HG03460 (cell line): ENCODE measurements at regions not wholly inside any gene's neighbourhood (a gene's known extent, or its start where the extent isn't known, plus 50 kb on each side); places are given as distances from the start of the nearest gene placed in this dataset.
"Not testable (repeated sequence)": the region's sequence is repeated elsewhere in the genome, so short reads cannot be mapped to it uniquely, and the experiment has no call there.

Experiments used
- ATAC-seq: cut with Tn5 transposase; IDR thresholded peaks from one replicate; pipeline ENCODE4 v1.9.1; 2021; ENCODE audit not compliant: unreplicated experiment

DNA sequence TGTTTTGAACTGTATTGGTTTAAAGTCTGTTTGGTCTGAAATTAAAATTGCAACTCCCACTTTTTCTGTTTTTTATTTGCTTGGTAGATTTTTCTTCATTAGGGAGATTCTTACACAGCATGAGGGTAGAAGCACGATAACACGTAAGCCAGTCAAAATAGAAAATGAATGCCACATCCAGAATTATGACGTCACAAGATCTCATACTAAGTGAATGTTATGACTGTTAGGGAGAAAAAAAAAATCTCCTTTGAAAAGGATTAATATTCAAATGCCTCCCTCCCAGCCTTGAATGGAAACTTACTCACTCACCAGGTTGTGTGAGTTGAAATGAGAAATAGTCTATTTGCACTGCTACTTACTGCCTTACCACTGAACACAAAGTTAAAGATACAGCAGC lies 670.8 kb downstream of the TFAP2A start:
- ATAC-seq = no peak

DNA sequence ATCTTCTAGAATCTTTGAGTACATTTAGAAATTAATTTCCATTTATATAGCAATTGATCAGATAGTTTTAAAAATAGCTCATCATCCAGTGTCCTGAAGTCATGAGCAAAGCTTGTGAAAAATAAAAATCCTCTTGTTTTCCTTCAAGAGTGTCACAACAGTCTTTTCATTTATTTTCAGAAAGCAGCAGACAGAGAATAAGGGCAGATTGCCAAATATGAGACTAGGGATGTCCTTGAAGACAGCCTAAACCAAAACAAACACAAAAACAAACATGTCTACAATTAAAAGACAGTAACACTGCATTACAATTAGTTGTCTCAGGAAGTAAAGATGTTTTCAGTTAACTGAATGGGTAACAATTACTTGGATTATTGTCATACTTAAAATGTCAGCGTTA lies 682.8 kb downstream of the TFAP2A start:
- no peak for ATAC-seq

DNA sequence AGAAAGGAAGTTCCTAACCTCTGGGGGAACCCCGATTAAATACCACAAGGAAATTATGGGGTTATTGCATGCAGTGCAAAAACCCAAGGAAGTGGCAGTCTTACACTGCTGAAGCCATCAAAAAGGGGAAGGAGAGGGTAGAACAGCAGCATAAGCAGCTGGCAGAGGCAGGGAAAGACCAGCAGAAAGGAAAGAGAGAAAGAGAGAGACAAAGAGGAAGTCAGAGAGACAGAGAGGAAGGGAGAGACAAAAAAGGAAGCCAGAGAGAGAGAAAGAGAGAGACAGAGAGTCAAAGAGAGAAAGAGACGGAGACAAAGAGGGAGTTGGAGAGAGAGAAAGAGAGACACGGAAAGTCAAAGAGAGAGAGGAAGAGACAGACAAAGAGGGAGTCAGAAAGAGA lies 689.1 kb downstream of the TFAP2A start:
- ATAC-seq = not testable (repeated sequence)

DNA sequence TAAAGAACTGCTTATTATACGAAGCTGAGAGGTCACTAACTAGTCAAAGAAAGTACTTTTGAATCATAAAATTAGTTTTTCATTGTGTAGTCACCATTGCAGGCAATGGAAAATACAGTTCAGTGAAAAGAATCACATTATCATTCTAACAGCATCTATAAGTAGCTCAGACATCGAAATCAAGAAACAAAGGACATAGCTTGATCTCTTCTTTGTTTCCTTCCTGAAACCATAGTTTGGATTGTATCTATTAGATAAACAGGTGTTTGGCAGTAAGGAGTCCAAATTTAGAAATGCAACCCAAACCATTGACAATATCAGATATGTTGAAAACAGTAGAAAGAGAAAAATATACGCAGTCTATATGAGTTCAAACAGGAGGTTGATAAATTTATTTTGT lies 697.3 kb downstream of the TFAP2A start:
- ATAC-seq = no peak

DNA sequence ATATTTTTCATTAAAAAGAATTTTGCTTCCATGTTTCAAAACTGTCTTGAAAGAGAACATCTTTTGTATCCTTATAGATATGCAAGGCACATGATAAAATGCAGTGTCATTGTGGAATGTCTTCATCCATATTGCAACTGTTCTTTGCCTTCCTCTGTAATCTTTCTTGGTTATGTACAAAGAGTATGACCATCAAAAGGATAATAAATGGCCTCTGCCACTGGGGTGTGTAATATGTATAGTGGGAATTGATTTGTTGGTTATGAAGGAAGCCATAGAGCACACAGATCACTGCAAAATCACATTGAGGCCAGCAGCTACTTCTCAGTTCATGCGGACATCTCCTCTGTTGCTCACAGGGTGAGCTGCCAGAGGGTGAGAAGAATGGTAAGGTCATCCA lies 703.5 kb downstream of the TFAP2A start:
- ATAC-seq = no peak

DNA sequence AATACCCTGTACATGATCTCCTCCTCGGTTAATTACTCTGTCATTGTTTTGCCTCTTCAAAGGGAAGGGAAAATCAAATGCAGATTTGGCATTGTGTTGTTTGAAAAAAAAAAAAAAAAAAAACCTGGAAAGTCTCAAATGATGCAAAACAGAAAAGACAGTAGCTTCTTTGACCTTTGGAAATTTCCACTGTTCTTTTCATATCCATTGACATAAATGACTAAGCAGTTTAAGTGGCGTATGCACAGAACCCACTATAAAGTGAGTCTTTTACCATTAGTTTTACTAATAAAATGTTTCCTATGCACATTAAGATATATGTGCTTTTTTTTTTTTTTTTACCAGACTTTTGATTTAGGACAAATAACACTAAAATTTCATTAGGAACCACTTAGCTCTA lies 704.3 kb downstream of the TFAP2A start:
- ATAC-seq = no peak

DNA sequence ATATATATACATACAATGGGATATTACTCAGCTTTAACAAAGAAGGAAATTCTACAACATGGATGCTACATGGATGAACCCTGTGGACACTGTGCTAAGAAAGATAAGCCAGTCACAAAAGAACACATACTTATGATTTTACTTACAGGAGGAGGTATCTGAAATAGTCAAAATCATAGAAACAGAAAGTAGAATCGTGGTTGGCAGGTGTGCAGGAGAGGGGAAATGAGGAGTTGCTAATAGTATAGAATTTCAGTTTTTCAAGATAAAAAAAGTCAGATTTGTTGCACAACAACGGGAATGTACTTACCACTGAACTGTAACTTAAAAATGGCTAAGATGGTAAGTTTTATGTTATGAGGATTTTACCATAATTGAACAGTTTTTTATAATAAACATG lies 706.3 kb downstream of the TFAP2A start:
- no peak for ATAC-seq

DNA sequence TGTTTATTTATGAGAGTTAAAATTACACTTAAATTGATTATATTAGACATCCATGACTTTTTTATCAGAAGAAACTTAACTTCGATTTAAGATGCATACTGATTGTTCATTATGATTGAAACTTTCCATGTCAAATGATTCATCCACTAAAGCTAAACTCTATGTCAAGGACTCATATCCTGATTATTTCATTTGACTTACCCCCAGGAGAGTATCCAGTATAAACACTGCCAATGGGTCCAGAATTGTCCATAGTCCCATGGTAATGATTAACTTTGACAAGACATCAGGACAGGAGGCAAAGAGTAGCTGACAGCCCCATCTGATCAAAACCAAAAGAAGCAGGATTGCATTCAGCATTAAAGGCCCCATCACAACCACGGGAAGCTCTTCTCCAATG lies 709.9 kb downstream of the TFAP2A start:
- ATAC-seq = no peak

DNA sequence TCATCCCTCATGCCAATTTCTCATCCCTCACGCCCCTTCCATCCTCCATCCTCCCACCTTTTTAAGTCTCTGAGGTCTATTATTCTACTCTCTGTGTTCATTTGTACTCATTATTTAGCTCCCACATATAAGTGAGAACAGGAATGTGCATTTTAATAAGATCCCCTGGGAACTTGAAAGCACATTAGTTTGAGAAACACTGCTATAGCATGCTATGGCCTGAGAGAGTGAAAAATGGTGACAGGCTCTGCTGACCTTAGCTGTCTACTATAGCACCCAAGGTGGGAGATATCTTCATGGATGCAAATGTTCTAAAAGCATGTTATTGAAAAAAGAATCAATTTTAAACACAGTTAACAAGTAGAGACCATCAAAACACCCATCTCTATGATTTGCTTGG lies 712.0 kb downstream of the TFAP2A start:
- ATAC-seq = no peak

DNA sequence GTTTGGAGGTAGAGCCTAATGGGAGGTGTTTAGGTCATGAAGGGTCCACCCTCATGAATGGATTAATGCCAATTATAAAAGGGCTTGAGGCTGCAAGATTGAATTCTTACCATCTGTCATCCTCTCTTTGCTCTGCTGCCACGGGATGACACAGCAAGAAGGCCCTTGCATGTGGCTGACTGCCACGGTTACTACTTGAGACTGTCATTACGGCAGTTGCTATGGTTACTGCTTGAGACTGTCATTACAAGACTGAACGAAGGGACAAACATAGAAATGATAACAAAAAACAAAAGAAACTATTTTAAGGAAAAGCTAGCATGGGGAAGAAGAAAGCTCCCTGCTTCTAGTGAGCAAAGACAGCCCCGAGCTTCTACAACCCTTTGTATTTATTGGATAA lies 715.0 kb downstream of the TFAP2A start:
- ATAC-seq = no peak

DNA sequence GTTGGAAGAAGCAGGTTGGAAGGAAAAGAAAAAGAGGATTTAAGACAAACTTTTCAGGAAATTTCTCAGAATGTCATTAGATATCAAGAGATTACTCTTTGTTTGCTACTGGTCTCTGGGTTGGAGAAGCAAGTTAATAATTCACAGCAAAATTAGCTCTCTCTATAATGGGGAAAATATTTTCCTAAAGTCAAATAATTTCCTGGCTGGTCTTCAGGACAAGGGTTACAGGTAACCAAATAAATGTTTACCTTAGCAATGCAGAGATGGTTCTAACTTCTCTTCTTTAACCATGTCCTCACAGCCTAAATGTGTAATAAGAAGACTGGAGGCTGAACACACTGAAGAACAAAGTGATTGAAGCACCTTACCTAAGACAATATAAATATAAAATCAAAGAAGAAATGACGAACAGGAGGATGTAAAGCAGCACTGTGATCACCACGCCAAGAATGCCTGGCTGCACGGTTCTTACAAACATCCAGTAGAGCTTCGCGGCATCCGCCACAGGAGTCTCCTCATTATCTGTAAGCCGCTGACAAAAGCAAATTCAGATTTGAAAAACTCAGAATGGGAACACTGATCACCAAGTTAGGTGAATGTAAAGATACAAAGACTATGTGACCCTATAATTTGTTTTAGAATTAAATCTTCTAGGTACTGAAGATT lies 717.5 kb downstream of the TFAP2A start:
- no peak for ATAC-seq

DNA sequence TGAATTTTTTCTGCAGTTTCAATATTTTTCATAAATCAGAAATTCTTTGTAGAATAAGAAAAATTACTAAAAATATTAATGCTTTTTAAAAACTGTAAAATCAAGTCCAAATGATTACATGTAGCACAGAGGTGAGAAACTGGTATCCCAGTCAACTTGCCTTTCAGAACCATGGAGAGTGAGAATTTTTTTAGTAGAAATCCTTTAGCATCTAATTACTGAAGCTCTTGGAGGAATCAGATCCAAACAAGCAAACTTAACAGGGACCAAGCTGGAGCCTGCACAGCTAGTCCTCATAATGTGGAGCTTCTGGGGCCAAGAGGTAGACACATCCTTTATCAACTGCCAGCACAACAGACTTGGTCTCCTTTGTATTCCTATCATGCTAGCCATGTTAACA lies 724.5 kb downstream of the TFAP2A start:
- no peak for ATAC-seq

DNA sequence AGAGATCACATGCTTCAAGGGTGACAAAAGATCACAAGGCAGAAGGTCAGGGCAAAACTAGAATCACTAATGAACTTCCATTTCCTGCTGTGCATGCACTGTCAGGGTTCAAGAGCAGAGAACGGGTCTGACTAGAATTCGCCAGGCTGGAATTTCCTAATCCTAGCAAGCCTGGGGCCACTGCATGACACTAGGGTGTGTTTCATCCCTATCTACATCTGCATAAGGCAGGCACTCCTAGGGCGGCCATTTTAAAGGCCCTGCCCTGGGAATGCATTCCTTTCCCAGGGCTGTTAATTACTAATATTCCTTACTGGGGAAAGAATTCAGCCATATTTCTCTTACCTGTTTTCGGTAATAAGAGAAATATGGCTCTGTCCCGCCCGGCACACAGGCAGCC lies 734.1 kb downstream of the TFAP2A start:
- ATAC-seq = not testable (repeated sequence)

DNA sequence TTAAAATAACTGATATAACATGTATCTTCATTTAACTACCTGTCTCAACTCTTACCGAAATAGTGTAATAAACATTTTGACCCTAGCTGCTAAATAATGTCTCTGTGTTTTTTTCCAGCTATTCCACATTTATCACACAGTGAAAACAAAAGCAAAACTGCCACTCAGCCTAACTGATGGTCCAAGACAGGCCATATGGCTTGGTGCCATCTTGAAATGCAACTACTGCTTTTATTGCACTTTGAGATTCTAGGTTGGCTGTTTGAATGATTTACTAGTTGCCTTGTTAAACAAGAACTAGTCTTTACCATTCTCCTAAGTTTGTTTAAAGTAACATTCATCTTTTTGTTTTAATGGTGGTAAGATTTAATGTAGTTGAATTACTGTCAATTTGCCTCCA lies 739.8 kb downstream of the TFAP2A start:
- no peak for ATAC-seq

DNA sequence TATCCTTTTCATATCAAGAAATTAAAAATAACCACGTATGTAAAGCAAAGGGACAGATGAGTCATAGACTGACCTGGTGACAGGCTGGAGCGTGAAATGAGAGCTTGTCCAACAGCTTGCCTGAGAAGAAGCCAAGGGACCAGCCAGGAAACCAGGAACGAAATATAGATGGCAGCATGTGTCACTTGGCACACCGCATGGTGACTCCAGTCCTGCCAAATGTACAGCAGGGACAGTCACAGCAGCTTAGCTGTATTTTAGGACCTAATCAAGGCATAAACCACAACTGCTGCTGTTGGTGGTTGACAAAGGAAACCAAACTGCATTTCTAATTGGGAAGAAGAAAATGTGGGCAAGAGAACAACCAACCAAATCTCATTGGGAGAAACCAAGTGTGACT lies 755.0 kb downstream of the TFAP2A start:
- no peak for ATAC-seq

DNA sequence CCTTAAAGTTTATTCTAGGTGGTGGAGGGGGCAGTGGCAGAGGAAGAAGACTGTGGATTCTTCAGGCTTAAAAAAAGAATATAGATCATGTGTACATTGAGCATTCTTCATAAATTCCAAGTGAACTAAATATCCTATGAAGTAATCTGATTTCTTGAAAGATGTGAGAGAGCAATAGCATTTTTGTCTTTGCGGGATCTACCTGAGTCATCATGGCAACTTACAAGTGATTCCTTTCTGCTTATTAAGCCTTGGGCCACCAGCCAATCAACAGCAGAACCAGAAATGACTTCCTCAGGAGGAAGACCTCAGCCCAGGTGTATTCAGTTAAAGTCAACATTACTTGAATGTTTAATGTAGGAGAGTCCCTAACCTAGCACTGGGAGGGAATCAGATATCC lies 756.9 kb downstream of the TFAP2A start:
- no peak for ATAC-seq

DNA sequence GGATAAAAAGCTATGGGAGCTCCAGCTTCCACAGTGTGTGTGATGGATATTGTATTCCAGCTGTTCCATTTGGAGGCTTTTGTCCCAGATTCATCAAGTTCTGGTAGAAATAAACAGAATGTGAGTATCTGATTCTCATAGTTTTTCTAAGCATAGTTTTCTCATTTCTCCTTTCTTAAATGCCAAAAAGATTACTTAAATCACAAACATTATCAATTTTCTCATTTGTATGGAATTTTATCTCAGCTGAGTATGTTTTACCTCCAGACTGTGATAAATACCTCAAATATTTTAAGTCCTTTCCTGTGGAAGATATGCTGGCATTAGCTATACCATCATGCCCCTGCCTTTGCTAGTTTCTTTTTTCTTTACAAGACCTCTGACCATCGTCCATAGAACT lies 767.3 kb downstream of the TFAP2A start:
- ATAC-seq = no peak

DNA sequence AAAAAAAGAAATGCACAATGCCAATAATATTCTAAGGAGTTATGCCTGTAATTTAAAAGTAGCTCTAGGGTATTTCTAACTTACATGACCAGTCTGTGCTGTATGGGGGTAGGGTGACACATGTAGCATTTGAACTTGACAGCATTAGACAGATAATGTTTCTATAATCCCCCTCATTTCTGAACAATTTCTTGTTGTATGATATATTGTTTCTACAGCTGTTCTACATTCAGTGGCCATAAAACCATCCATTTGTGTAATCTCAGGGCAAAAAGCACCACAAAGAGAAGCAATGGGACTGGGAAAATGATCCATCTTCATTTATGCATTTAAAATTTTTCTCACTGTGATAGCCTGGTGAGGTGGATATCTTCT lies 767.8 kb downstream of the TFAP2A start:
- ATAC-seq = no peak

DNA sequence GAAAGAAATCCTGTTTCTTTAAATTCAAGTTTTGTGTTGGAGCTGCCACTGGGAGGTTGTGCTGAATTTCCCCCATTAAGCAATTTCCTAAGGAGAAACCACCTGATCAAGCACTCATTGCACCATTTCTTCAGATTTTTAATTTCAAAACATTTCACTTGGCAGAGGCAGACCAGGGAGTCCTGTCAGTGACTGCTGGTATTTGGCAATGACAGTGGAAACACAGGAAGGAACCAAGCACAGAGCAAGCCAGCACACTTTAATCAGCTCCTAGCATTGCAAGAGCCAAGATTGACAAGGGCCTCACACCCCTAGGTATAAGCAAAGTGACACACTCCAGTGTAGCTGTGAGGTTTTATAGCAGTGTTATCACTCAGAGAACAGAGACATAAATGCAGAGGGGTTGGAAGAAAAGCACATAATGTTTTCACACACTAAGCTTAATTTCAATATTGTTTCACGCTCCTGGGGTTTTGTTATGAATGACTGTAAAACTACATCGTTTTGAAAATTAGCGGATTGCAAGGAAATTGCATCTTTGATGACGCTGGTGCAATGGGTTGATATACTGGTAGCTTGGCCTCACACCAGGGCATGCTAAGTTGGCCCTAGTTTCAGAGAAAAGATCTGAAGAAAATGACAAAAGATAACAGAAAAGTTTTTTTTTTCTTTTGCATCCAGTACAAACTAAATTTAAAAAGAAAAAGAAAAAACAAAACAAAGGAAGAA lies 768.4 kb downstream of the TFAP2A start:
- no peak for ATAC-seq

DNA sequence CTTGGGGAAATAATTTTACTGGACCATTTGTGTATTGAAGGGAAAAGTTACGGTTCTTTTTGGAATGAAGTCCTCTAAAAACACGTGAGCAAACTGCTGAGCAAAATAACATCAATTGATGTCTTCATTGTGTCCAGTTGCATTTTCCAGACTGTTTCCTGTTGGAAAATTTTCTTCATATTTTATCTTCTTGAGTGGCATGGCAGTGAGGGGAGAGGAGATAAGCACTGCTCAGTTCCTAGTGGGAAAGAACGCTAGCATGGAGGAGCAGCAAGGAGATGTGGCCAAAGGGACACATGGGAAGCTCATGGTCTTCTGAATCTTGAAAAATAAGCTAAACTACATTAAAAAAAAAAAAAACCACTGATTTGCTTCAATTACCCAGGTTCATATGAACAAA lies 776.0 kb downstream of the TFAP2A start:
- no peak for ATAC-seq

DNA sequence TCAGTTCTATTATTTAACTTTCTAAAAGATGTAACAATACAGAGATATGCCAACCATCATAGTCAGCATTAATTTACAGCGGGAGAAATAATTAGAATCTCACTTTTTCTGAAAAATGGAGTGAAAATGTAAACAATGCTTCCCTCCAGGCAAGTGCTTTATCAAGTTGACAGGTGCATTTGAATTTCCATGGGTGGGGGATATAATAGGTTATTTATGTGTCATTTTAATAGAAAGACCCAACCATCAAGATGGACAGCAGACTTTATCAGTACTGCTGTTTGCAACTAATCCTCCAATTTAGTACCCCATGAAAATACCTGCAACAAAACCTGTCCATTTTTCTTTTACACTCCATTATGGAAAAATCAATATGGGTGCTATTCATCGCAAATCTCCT lies 780.1 kb downstream of the TFAP2A start:
- no peak for ATAC-seq

DNA sequence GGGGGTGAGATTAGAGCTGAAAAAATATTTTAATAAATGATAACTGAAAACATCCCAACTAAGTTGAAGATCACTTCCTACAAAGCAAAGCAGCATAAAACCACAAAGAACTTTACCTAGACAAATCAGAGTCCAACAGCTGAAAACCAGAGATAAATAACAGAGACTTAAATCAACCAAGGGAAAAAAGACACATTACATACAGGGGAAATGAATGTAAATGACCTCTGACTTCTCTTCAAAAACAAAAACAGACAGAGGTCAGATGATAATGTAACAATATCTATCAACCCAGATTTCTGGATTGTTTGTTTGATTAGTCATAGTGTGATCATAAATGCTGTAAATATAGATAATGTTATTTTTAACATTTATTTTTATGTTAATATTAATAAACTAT lies 782.8 kb downstream of the TFAP2A start:
- ATAC-seq = no peak

DNA sequence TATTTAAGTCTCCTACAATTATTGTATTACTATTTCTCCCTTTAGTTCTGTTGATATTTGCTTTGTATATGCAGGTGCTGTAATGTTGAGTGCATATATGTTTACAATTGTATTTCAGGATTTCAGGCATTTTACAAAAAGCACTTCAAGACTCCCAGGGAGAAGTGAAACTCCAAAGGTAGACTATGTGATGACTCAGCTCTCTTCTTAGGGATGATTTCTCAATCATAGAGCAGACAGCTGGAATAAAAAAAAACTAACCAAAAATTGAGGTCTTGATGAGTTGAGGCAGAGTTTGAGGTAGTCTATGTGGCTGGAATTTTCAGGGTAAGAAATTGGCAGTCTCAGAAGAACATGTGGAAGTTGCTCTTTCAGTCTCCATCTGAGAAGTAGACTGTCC lies 786.1 kb downstream of the TFAP2A start:
- ATAC-seq = no peak
